Transverse colon (tissue), 4 donors: ENCODE measurements at regions not wholly inside any gene's neighbourhood (a gene's known extent, or its start where the extent isn't known, plus 50 kb on each side); places are given as distances from the start of the nearest gene placed in this dataset.

ENCODE experiments used
- CTCF ChIP-seq, 5 experiments: fragments of 200-600 bp in 3 of 5; fragments of 450-650 bp in 2 of 5; sonication (generic) in 3 of 5; IDR thresholded peaks; 1 replicate in 2 of 5; 2 replicates in 3 of 5; pipeline ENCODE4 v1.5.1; 2016 to 2017; ENCODE audit warnings: antibody characterized with exemption in 5 of 5, inconsistent platforms in 3 of 5, mild to moderate bottlenecking in 2 of 5, moderate library complexity in 1 of 5
- POLR2A ChIP-seq: fragments of 450-650 bp; IDR thresholded peaks from one replicate; pipeline ENCODE4 v1.6.1; 2016; ENCODE audit warnings: antibody characterized with exemption, mild to moderate bottlenecking, moderate library complexity
- POLR2AphosphoS5 ChIP-seq, 3 donors: sonication (generic); formaldehyde crosslinking; IDR thresholded peaks; one replicate each; pipeline ENCODE4 v1.6.1; 2016; ENCODE audit warnings: antibody characterized with exemption in 3 of 3

DNA sequence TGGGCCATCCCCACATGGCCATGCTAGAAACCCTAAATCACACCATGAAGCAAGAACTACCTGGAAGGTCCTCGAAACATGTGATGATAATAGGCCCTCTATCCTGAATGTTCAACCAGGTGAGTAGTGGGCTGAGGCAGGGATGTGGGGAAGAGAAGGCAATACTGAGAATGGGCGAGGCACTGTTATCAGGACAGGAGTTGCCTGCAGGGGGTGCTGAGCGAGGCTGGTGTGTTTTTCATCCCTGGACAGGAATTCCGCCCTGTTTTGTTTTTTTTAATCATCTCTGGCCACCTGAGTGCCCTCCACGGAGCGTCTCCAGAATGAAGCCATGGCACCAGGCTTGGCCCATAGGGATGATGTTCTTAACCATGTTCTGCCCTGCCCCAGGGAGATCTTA is 103.0 kb upstream of the SOX11 start:
- no peak for TF ChIP-seq POLR2AphosphoS5 (IDR thresholded peaks at IDR 0.05)
- TF ChIP-seq POLR2A: no peak
- TF ChIP-seq CTCF (IDR thresholded peaks at IDR 0.05): no peak
